BE2C (cell line): ENCODE measurements at regions not wholly inside any gene's neighbourhood (a gene's known extent, or its start where the extent isn't known, plus 50 kb on each side); places are given as distances from the start of the nearest gene placed in this dataset.

Experiments used
- DNase-seq: peaks from one replicate; pipeline ENCODE4 v3.0.0-alpha.2; 2020
- H3K27me3 ChIP-seq: fragments of 250-450 bp; sonication (Bioruptor Pico); 2 replicates; pipeline ENCODE4 v1.5.1; 2020; ENCODE audit warnings: mild to moderate bottlenecking
- H3K36me3 ChIP-seq: fragments of 250-450 bp; sonication (Bioruptor Pico); 2 replicates; pipeline ENCODE4 v1.5.1; 2020; ENCODE audit warnings: mild to moderate bottlenecking
- H3K4me1 ChIP-seq: fragments of 250-450 bp; sonication (Bioruptor Pico); 2 replicates; pipeline ENCODE4 v1.5.1; 2020
- H3K4me3 ChIP-seq: 2 replicates; pipeline ENCODE4 v1.5.1; 2011; ENCODE audit warnings: low read depth, low read length
- H3K9me3 ChIP-seq: fragments of 250-450 bp; sonication (Bioruptor Pico); 2 replicates; pipeline ENCODE4 v1.5.1; 2020
- CTCF ChIP-seq: IDR thresholded peaks from 2 replicates; pipeline ENCODE4 v1.5.1; 2012; ENCODE audit warnings: mild to moderate bottlenecking, low read depth, low read length

- no peaks in the 10 kb centered on the region for H3K9me3 ChIP-seq
- no peaks in the 10 kb centered on the region for H3K27me3 ChIP-seq
- H3K4me3 ChIP-seq: no peak overlapping the region
- no peaks in the 10 kb centered on the region for H3K36me3 ChIP-seq
- TF ChIP-seq CTCF: no peak
- H3K4me1 ChIP-seq: no peaks in the 10 kb centered on the region
- no peak for DNase-seq
Observed at GRCh38 chr12:19890024-19890423, 450.7 kb downstream of the AEBP2 start.

- Histone ChIP-seq H3K36me3 (no peaks in the 10 kb centered on the region), H3K4me3 (no peak overlapping the region), H3K9me3 (no peaks in the 10 kb centered on the region), H3K4me1 (no peaks in the 10 kb centered on the region), H3K27me3 (no peaks in the 10 kb centered on the region)
- TF ChIP-seq CTCF: no peak
- no peak for DNase-seq
Observed at GRCh38 chr12:19891936-19892591, 452.8 kb downstream of the AEBP2 start.

- Histone ChIP-seq H3K4me1 (no peaks in the 10 kb centered on the region), H3K36me3 (no peaks in the 10 kb centered on the region), H3K9me3 (no peaks in the 10 kb centered on the region), H3K4me3 (no peak overlapping the region), H3K27me3 (no peaks in the 10 kb centered on the region)
- no peak for DNase-seq
- peak; percentile 26; the same call in 1 of the 2 replicates for TF ChIP-seq CTCF
Observed at GRCh38 chr12:19893514-19893913, 454.2 kb downstream of the AEBP2 start.

GRCh38 chr12:19894050-19894449, 454.8 kb downstream of the AEBP2 start:
- no peaks in the 10 kb centered on the region for H3K27me3 ChIP-seq
- no peaks in the 10 kb centered on the region for H3K4me1 ChIP-seq
- no peak for TF ChIP-seq CTCF
- no peak overlapping the region for H3K4me3 ChIP-seq
- H3K36me3 ChIP-seq: no peaks in the 10 kb centered on the region
- DNase-seq: no peak
- H3K9me3 ChIP-seq: no peaks in the 10 kb centered on the region

GRCh38 chr12:19894803-19895202, 455.5 kb downstream of the AEBP2 start:
- DNase-seq: no peak
- Histone ChIP-seq H3K36me3 (no peaks in the 10 kb centered on the region), H3K9me3 (no peaks in the 10 kb centered on the region), H3K4me3 (no peak overlapping the region), H3K4me1 (no peaks in the 10 kb centered on the region), H3K27me3 (no peaks in the 10 kb centered on the region)
- no peak for TF ChIP-seq CTCF

- Histone ChIP-seq H3K4me3 (no peak overlapping the region), H3K36me3 (no peaks in the 10 kb centered on the region), H3K4me1 (no peaks in the 10 kb centered on the region), H3K27me3 (no peaks in the 10 kb centered on the region), H3K9me3 (no peaks in the 10 kb centered on the region)
- TF ChIP-seq CTCF: no peak
- no peak for DNase-seq
Observed at GRCh38 chr12:19895246-19896020, 456.1 kb downstream of the AEBP2 start.
